ENCODE measurements at regions not wholly inside any gene's neighbourhood (a gene's known extent, or its start where the extent isn't known, plus 50 kb on each side); places are given as distances from the start of the nearest gene placed in this dataset.

GRCh38 chr9:23153058-23153457 lies 673.0 kb downstream of the ELAVL2 start:
- Histone ChIP-seq H2AFZ (ENCODE audit: low read depth, low read length) (no peak overlapping the region), H3K4me3 (ENCODE audit: low read length) (no peak overlapping the region), H3K9me3 (ENCODE audit: low read length) (no peaks in the 10 kb centered on the region), H4K20me1 (ENCODE audit: insufficient read depth) (no peaks in the 10 kb centered on the region), H3K27ac (ENCODE audit: low read length) (no peak overlapping the region), H3K9ac (ENCODE audit: low read length) (no peak overlapping the region), H3K9me2 (ENCODE audit: insufficient read depth, low read length) (no peaks in the 10 kb centered on the region), H3K36me3 (ENCODE audit: insufficient read depth, low read length) (no peaks in the 10 kb centered on the region), H3K79me2 (replicated peaks; ENCODE audit: insufficient read depth, low read length) (no peaks in the 10 kb centered on the region), H3K4me2 (ENCODE audit: low read length) (no peak overlapping the region), H3K27me3 (ENCODE audit: insufficient read depth, low read depth, low read length) (no peaks in the 10 kb centered on the region), H3F3A (ENCODE audit: insufficient read depth, low read length, poor library complexity, severe bottlenecking) (no peaks in the 10 kb centered on the region)
- no peak for TF ChIP-seq REST (IDR thresholded peaks at IDR 0.05; ENCODE audit: borderline replicate concordance)

- Histone ChIP-seq H3K27me3 (ENCODE audit: insufficient read depth, low read depth, low read length) (no peaks in the 10 kb centered on the region), H3K4me3 (ENCODE audit: low read length) (no peak overlapping the region), H2AFZ (ENCODE audit: low read depth, low read length) (no peak overlapping the region)
Measured at GRCh38 chr9:23160491-23160890, 665.5 kb downstream of the ELAVL2 start.

More at GRCh38 chr9:23160491-23160890, 665.5 kb downstream of the ELAVL2 start:
- H3K9me3 ChIP-seq (ENCODE audit: low read length), result no peaks in the 10 kb centered on the region
- H4K20me1 ChIP-seq (ENCODE audit: insufficient read depth), result no peaks in the 10 kb centered on the region
- no peaks in the 10 kb centered on the region for H3K36me3 ChIP-seq (ENCODE audit: insufficient read depth, low read length)
- no peaks in the 10 kb centered on the region for H3K79me2 ChIP-seq (replicated peaks; ENCODE audit: insufficient read depth, low read length)
- H3K9ac ChIP-seq (ENCODE audit: low read length), result no peak overlapping the region
- no peak overlapping the region for H3K27ac ChIP-seq (ENCODE audit: low read length)
- no peak overlapping the region for H3K4me2 ChIP-seq (ENCODE audit: low read length)
- H3K9me2 ChIP-seq (ENCODE audit: insufficient read depth, low read length), result no peaks in the 10 kb centered on the region
- TF ChIP-seq, protein P1, sequence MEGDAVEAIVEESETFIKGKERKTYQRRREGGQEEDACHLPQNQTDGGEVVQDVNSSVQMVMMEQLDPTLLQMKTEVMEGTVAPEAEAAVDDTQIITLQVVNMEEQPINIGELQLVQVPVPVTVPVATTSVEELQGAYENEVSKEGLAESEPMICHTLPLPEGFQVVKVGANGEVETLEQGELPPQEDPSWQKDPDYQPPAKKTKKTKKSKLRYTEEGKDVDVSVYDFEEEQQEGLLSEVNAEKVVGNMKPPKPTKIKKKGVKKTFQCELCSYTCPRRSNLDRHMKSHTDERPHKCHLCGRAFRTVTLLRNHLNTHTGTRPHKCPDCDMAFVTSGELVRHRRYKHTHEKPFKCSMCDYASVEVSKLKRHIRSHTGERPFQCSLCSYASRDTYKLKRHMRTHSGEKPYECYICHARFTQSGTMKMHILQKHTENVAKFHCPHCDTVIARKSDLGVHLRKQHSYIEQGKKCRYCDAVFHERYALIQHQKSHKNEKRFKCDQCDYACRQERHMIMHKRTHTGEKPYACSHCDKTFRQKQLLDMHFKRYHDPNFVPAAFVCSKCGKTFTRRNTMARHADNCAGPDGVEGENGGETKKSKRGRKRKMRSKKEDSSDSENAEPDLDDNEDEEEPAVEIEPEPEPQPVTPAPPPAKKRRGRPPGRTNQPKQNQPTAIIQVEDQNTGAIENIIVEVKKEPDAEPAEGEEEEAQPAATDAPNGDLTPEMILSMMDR (IDR thresholded peaks at IDR 0.05; ENCODE audit: poor library complexity, severe bottlenecking), result no peak
- TF ChIP-seq TAF1 (IDR thresholded peaks at IDR 0.05; ENCODE audit: low read depth) (no peak), RAD21 (conservative IDR thresholded peaks at IDR 0.05) (no peak), EP300 (conservative IDR thresholded peaks at IDR 0.05; ENCODE audit: poor library complexity, severe bottlenecking) (no peak), POLR2AphosphoS5 (IDR thresholded peaks at IDR 0.05) (no peak), REST (IDR thresholded peaks at IDR 0.05; ENCODE audit: borderline replicate concordance) (no peak), SMC3 (conservative IDR thresholded peaks at IDR 0.05; ENCODE audit: poor library complexity) (no peak), MXI1 (conservative IDR thresholded peaks at IDR 0.05; ENCODE audit: poor library complexity, severe bottlenecking) (no peak), EZH2 (IDR thresholded peaks at IDR 0.05; ENCODE audit: borderline replicate concordance, insufficient read depth, low read length, poor library complexity, severe bottlenecking) (no peak)
- H3F3A ChIP-seq (ENCODE audit: insufficient read depth, low read length, poor library complexity, severe bottlenecking), result no peaks in the 10 kb centered on the region
